ENCODE measurements at regions not wholly inside any gene's neighbourhood (a gene's known extent, or its start where the extent isn't known, plus 50 kb on each side); places are given as distances from the start of the nearest gene placed in this dataset.

DNA sequence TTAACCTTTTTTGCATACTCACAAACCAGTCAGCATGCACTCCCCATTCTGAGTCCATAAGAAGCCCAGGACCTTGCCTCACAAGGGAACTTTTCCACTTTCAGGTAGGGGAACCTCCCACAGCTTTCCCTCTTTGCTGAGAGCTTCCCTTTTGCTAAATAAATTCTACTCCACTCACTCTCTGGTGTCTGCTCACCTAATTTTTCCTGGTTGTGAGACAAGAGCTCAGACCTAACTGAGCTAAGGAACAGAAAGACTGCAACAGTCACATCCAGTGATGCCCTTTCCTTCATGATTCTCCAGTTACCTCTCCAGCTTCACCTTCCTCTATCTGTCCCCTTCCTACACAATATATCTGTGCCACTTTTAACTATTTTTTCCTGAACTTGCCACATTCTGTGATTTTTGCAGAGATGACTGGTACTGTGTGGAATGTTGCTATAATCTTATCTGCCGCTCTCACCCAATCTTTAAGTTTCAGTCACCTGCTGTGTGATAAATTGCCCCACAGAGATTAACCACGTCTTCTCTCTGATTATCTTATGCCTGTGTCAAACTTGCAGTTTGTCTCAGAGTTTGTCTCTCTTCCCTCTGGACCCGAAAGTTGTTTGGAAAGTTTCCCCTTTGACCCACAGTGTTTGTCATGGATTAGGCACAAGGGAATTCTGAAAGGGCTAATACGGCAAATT lies 737.1 kb upstream of the FLRT2 start:
- TF ChIP-seq POLR2A (IDR thresholded peaks at IDR 0.05; ENCODE audit: low read length) (no peak), GATA1 (IDR thresholded peaks at IDR 0.05; ENCODE audit: low read depth, low read length) (no peak)

Measured in erythroblast (primary cell).